HL-60 (cell line): ENCODE measurements at regions not wholly inside any gene's neighbourhood (a gene's known extent, or its start where the extent isn't known, plus 50 kb on each side); places are given as distances from the start of the nearest gene placed in this dataset.

ENCODE experiments used
- DNase-seq, 2 experiments: peaks; one replicate each; pipeline ENCODE4 v3.0.0-alpha.2; 2010 to 2020; ENCODE audit warnings: low read depth in 1 of 2, low spot score in 1 of 2
- H3K27ac ChIP-seq: fragments of 250-450 bp; sonication (Bioruptor Pico); replicated peaks from 2 replicates; pipeline ENCODE4 v1.5.1; 2020; ENCODE audit warnings: mild to moderate bottlenecking, moderate library complexity
- H3K27me3 ChIP-seq: fragments of 250-450 bp; sonication (Bioruptor Pico); 2 replicates; pipeline ENCODE4 v1.5.1; 2021; ENCODE audit warnings: mild to moderate bottlenecking, moderate library complexity; ENCODE audit not compliant: insufficient read depth, poor library complexity, severe bottlenecking
- H3K4me3 ChIP-seq: replicated peaks from 2 replicates; pipeline ENCODE4 v1.5.1; 2011; ENCODE audit warnings: mild to moderate bottlenecking, control low read depth, low read length; ENCODE audit not compliant: insufficient read depth
- GABPA ChIP-seq: IDR thresholded peaks from 2 replicates; pipeline ENCODE4 v1.6.1; 2012; ENCODE audit warnings: low read depth
- POLR2AphosphoS5 ChIP-seq: IDR thresholded peaks from 2 replicates; pipeline ENCODE4 v1.6.1; 2012; ENCODE audit warnings: low read depth
- SPI1 ChIP-seq: IDR thresholded peaks from 2 replicates; pipeline ENCODE4 v1.6.1; 2012; ENCODE audit warnings: low read depth, mild to moderate bottlenecking, borderline replicate concordance
- TF ChIP-seq, protein P1 (sequence below): IDR thresholded peaks from one replicate; pipeline ENCODE4 v1.5.1; 2011; ENCODE audit warnings: low read length, control low read depth, inconsistent platforms; ENCODE audit not compliant: insufficient read depth
- TF ChIP-seq, protein P2 (sequence below): IDR thresholded peaks from 2 replicates; pipeline ENCODE4 v1.6.1; 2012; ENCODE audit warnings: low read depth; ENCODE audit not compliant: insufficient replicate concordance

DNA sequence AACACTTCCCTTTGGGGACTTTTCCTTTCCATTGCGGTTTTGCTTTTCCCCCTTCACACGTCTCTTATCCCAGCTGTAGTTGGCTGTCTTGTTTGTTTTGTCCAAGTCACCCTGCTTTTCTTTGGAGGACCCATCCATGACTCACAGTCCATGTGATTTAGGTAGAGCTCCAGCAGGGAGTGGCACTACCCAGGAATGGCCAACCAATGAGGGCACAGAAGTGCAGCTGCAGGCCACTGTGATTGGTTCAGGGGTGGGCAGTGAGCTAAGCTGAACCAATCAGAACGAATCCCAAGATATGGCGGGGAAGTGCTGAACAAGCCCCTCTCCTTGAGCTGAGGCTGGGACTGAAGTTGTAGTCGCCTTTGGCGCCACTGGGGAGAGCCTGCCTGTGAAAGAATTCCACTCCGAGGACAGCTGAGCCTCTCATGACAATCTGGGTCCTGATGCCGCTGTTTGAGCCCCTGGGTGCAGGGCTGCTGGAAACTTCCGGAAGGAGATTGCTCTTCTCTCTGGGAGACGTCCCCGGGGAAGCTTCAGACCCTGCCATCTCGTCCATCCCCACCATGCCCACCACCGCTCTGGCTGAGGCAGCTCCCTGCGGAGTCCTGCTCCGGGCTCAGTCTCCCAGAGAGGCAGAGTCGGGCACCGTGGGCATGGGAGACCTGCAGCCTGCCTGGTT, 62.9 kb upstream of the URI1 start:
- TF ChIP-seq GABPA (no peak), SPI1 (no peak), POLR2AphosphoS5 (no peak)
- TF ChIP-seq, protein P1, sequence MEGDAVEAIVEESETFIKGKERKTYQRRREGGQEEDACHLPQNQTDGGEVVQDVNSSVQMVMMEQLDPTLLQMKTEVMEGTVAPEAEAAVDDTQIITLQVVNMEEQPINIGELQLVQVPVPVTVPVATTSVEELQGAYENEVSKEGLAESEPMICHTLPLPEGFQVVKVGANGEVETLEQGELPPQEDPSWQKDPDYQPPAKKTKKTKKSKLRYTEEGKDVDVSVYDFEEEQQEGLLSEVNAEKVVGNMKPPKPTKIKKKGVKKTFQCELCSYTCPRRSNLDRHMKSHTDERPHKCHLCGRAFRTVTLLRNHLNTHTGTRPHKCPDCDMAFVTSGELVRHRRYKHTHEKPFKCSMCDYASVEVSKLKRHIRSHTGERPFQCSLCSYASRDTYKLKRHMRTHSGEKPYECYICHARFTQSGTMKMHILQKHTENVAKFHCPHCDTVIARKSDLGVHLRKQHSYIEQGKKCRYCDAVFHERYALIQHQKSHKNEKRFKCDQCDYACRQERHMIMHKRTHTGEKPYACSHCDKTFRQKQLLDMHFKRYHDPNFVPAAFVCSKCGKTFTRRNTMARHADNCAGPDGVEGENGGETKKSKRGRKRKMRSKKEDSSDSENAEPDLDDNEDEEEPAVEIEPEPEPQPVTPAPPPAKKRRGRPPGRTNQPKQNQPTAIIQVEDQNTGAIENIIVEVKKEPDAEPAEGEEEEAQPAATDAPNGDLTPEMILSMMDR, result no peak
- TF ChIP-seq, protein P2, sequence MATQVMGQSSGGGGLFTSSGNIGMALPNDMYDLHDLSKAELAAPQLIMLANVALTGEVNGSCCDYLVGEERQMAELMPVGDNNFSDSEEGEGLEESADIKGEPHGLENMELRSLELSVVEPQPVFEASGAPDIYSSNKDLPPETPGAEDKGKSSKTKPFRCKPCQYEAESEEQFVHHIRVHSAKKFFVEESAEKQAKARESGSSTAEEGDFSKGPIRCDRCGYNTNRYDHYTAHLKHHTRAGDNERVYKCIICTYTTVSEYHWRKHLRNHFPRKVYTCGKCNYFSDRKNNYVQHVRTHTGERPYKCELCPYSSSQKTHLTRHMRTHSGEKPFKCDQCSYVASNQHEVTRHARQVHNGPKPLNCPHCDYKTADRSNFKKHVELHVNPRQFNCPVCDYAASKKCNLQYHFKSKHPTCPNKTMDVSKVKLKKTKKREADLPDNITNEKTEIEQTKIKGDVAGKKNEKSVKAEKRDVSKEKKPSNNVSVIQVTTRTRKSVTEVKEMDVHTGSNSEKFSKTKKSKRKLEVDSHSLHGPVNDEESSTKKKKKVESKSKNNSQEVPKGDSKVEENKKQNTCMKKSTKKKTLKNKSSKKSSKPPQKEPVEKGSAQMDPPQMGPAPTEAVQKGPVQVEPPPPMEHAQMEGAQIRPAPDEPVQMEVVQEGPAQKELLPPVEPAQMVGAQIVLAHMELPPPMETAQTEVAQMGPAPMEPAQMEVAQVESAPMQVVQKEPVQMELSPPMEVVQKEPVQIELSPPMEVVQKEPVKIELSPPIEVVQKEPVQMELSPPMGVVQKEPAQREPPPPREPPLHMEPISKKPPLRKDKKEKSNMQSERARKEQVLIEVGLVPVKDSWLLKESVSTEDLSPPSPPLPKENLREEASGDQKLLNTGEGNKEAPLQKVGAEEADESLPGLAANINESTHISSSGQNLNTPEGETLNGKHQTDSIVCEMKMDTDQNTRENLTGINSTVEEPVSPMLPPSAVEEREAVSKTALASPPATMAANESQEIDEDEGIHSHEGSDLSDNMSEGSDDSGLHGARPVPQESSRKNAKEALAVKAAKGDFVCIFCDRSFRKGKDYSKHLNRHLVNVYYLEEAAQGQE, result no peak
- H3K27me3 ChIP-seq, result peaks cover 2% of the 10 kb centered on the region
- no peak overlapping the region for H3K27ac ChIP-seq
- DNase-seq, result no peak
- H3K4me3 ChIP-seq, result no peak overlapping the region

DNA sequence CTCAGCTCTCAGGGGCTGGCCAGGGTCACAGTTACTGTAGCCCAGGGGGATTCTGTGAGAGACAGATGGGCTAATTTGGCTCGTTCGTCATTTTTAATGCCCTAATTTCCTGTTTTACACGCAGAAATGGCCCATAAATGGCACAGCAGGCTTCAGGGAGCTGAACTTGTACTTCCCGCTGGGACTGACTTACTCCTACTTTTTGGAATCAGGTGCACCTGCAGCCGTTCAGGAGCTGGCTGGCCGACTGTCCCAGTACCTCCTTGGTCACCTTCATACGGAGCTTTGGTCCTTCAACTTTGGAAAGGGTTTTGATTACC, 62.4 kb upstream of the URI1 start:
- no peak overlapping the region for H3K4me3 ChIP-seq

DNA sequence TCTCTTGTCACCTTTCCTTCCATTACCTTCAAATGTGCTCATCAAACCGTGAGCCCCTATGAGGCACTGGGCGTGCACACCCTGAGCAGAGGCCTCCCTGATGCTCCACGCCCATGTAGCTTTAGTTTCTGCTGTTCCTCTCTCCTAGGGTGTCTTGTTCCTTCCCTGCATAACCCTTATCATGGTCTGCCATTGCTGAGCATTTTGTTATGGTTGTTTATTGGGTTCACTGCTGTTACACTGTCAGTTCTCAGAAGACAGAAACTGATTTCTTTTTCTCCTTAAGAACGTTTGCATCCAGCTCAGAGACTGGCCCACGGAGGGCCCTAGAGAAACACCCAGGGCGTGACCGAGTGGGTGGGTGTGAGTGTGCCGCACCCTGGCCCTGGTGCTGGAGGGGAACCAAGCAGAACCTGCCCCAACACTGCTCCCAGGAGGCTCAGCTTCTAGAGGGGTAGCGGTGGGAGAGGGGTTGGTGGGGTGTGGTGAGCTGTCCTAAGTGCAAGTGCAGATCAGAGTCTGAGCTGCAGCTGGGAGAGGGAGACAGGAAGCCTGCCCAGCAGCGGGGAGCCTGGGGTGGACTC, 61.4 kb upstream of the URI1 start:
- Histone ChIP-seq H3K4me3 (no peak overlapping the region), H3K27me3 (no peaks in the 10 kb centered on the region), H3K27ac (no peak overlapping the region)
- TF ChIP-seq POLR2AphosphoS5 (no peak), GABPA (no peak), SPI1 (no peak)
- TF ChIP-seq, protein P1, result no peak
- TF ChIP-seq, protein P2, result no peak
- no peak for DNase-seq

More for the DNA sequence above, 62.4 kb upstream of the URI1 start:
- DNase-seq, result no peak
- Histone ChIP-seq H3K27ac (no peak overlapping the region), H3K27me3 (no peaks in the 10 kb centered on the region)
- TF ChIP-seq, protein P2, result no peak
- TF ChIP-seq, protein P1, result no peak
- TF ChIP-seq SPI1 (no peak), POLR2AphosphoS5 (no peak), GABPA (no peak)
